ENCODE measurements at regions not wholly inside any gene's neighbourhood (a gene's known extent, or its start where the extent isn't known, plus 50 kb on each side); places are given as distances from the start of the nearest gene placed in this dataset.

GRCh38 chr3:194785315-194785714, 99.6 kb downstream of the FAM43A start:
- Histone ChIP-seq H3K36me3 (ENCODE audit: low read depth) (no peaks in the 10 kb centered on the region), H3K4me1 (ENCODE audit: low read depth) (no peaks in the 10 kb centered on the region), H3K9me3 (no peaks in the 10 kb centered on the region), H3K4me3 (no peak overlapping the region)
- TF ChIP-seq CTCF (IDR thresholded peaks at IDR 0.05), result no peak
- no peak for ATAC-seq
- intact Hi-C loops (cut with DNase I, micrococcal nuclease), result no loop called here
- no peak for DNase-seq

DNA sequence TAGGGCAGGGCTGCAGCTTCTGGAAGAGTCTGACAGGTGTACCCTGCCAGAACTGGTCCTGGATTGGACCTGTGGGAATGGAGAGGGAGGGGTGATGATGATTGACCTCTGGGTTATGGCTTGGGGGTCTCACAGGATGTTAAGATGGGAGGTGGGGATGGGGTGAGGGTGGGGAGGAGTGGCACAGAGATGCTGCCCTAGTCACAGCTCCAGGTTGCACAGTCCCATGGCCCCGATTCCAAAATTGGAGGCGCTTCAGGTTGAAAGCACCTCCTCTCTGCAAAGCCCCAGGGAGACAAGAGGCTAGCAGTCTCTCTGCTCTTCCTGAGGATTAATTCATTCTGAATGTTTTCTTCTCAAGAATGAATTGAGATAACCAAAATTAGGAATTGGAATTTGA, 101.4 kb downstream of the FAM43A start:
- TF ChIP-seq CTCF (IDR thresholded peaks at IDR 0.05), result no peak
- Histone ChIP-seq H3K9me3 (no peaks in the 10 kb centered on the region), H3K36me3 (ENCODE audit: low read depth) (no peaks in the 10 kb centered on the region), H3K4me1 (ENCODE audit: low read depth) (no peaks in the 10 kb centered on the region), H3K4me3 (no peak overlapping the region)
- ATAC-seq (no peak), DNase-seq (no peak)
- intact Hi-C loops (cut with DNase I, micrococcal nuclease), result no loop called here

DNA sequence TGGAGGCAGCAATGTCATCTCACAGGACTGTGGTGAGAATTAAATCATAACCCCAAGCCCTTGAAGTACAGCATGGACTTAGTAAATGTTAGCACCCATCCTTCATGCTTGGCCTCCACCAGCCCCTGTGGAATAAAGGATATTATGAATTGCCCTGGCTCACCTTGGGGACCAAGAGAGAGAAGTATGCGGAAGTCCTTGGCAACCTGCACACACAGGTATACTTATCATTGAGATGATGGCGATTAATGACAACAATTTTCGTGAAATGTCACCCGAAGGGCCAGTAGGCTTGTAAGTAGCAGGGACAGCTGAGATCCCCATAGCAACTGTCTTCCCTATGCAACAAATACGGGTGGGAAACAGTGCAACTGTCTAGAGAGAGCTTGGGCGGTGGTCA, 102.0 kb downstream of the FAM43A start:
- no peak for ATAC-seq
- H3K4me1 ChIP-seq (ENCODE audit: low read depth), result no peaks in the 10 kb centered on the region
- no peaks in the 10 kb centered on the region for H3K36me3 ChIP-seq (ENCODE audit: low read depth)
- no peak for DNase-seq
- TF ChIP-seq CTCF (IDR thresholded peaks at IDR 0.05), result no peak
- intact Hi-C loops (cut with DNase I, micrococcal nuclease), result no loop called here
- no peaks in the 10 kb centered on the region for H3K9me3 ChIP-seq
- H3K4me3 ChIP-seq, result no peak overlapping the region

DNA sequence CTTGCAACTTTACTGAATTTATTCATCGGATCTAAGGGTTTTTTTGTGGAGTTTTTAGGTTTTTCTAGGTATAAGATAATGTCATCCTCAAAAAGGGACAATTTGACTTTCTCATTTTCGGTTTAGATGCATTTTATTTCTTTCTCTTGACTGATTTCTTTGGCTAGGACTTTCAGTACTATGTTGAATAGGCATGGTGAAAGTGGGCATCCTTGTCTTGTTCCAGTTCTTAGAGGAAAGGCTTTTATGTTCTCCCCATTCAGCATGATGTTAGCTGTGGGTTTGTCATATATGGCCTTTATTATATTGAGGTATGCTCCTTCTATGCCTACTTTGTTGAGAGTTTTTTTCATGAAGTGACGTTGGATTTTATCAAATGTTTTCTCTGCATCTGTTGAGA, 106.7 kb downstream of the FAM43A start:
- intact Hi-C loops (cut with DNase I, micrococcal nuclease), result no loop called here
- no peak overlapping the region for H3K4me3 ChIP-seq
- H3K4me1 ChIP-seq (ENCODE audit: low read depth), result no peaks in the 10 kb centered on the region
- DNase-seq, result no peak
- no peaks in the 10 kb centered on the region for H3K9me3 ChIP-seq
- ATAC-seq, result no peak
- TF ChIP-seq CTCF (IDR thresholded peaks at IDR 0.05), result no peak
- no peaks in the 10 kb centered on the region for H3K36me3 ChIP-seq (ENCODE audit: low read depth)

- intact Hi-C loops (cut with DNase I, micrococcal nuclease), result no loop called here
- TF ChIP-seq CTCF (IDR thresholded peaks at IDR 0.05), result no peak
- H3K4me3 ChIP-seq, result no peak overlapping the region
- no peaks in the 10 kb centered on the region for H3K9me3 ChIP-seq
- no peak for DNase-seq
- no peak for ATAC-seq
- H3K4me1 ChIP-seq (ENCODE audit: low read depth), result no peaks in the 10 kb centered on the region
- H3K36me3 ChIP-seq (ENCODE audit: low read depth), result no peaks in the 10 kb centered on the region
Observed at GRCh38 chr3:194797555-194798250, 112.0 kb downstream of the FAM43A start.

DNA sequence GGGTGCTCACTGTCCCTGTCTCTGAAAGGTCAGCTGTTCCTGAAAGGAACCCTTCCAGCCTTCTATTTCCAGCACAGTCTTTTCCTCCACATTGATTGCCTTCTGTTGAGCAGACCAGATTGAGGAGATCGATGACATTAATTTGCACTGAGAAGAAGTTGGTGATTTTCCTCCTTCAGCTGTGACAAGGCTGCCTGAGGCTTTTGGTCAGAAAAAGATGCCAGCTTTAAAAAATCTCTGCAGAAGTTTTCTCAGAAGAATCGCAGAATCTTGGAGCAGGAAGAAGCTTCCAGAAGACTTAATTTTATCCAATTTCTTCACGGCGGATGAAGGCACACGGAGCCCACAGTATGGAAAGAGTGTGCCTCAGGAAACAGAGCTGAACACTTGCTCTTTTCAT, 112.8 kb downstream of the FAM43A start:
- no peak overlapping the region for H3K4me3 ChIP-seq
- intact Hi-C loops (cut with DNase I, micrococcal nuclease), result no loop called here
- H3K4me1 ChIP-seq (ENCODE audit: low read depth), result no peaks in the 10 kb centered on the region
- no peak for DNase-seq
- no peaks in the 10 kb centered on the region for H3K9me3 ChIP-seq
- TF ChIP-seq CTCF (IDR thresholded peaks at IDR 0.05), result no peak
- no peak for ATAC-seq
- H3K36me3 ChIP-seq (ENCODE audit: low read depth), result no peaks in the 10 kb centered on the region
